ENCODE measurements at regions not wholly inside any gene's neighbourhood (a gene's known extent, or its start where the extent isn't known, plus 50 kb on each side); places are given as distances from the start of the nearest gene placed in this dataset.

DNA sequence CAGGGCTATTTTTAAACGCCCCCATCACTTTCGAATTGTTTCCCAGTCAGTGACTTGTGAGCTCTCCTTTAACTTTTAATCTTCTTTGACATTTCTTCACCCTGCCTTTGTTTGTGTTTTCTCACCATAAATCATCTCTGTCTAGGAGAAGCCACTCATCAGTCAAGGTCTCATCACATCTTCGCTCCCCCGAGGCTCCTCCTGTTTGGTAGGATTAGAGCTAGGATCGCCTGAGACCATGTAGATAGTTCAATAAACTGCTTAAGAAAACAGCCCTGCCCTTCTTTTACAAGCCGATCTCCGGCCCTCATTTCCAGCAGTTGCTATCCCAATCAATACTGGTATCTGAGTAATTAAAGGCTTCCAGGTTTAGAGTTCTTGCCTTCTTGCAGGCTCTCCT, 472.8 kb upstream of the ADARB2 start:
- no peak for TF ChIP-seq SMC3 (IDR thresholded peaks at IDR 0.05; ENCODE audit: low read depth, low read length)
- no peak for TF ChIP-seq POLR2A (IDR thresholded peaks at IDR 0.05; ENCODE audit: low read depth, low read length)
- TF ChIP-seq, protein P1, sequence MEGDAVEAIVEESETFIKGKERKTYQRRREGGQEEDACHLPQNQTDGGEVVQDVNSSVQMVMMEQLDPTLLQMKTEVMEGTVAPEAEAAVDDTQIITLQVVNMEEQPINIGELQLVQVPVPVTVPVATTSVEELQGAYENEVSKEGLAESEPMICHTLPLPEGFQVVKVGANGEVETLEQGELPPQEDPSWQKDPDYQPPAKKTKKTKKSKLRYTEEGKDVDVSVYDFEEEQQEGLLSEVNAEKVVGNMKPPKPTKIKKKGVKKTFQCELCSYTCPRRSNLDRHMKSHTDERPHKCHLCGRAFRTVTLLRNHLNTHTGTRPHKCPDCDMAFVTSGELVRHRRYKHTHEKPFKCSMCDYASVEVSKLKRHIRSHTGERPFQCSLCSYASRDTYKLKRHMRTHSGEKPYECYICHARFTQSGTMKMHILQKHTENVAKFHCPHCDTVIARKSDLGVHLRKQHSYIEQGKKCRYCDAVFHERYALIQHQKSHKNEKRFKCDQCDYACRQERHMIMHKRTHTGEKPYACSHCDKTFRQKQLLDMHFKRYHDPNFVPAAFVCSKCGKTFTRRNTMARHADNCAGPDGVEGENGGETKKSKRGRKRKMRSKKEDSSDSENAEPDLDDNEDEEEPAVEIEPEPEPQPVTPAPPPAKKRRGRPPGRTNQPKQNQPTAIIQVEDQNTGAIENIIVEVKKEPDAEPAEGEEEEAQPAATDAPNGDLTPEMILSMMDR (conservative IDR thresholded peaks at IDR 0.05; ENCODE audit: low read depth, low read length), result no peak
- TF ChIP-seq, protein P2, sequence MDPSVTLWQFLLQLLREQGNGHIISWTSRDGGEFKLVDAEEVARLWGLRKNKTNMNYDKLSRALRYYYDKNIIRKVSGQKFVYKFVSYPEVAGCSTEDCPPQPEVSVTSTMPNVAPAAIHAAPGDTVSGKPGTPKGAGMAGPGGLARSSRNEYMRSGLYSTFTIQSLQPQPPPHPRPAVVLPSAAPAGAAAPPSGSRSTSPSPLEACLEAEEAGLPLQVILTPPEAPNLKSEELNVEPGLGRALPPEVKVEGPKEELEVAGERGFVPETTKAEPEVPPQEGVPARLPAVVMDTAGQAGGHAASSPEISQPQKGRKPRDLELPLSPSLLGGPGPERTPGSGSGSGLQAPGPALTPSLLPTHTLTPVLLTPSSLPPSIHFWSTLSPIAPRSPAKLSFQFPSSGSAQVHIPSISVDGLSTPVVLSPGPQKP (IDR thresholded peaks at IDR 0.05; ENCODE audit: borderline replicate concordance, low read depth, low read length), result no peak
- TF ChIP-seq MAZ (IDR thresholded peaks at IDR 0.05; ENCODE audit: borderline replicate concordance, low read depth, low read length), result no peak
- no peak for TF ChIP-seq RAD21 (IDR thresholded peaks at IDR 0.05; ENCODE audit: low read length)
- TF ChIP-seq CEBPB (IDR thresholded peaks at IDR 0.05; ENCODE audit: low read depth, low read length), result no peak
- TF ChIP-seq, protein P3, sequence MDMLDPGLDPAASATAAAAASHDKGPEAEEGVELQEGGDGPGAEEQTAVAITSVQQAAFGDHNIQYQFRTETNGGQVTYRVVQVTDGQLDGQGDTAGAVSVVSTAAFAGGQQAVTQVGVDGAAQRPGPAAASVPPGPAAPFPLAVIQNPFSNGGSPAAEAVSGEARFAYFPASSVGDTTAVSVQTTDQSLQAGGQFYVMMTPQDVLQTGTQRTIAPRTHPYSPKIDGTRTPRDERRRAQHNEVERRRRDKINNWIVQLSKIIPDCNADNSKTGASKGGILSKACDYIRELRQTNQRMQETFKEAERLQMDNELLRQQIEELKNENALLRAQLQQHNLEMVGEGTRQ (IDR thresholded peaks at IDR 0.05; ENCODE audit: low read depth, low read length), result no peak
- no peak for TF ChIP-seq NFE2L2 (IDR thresholded peaks at IDR 0.05; ENCODE audit: low read depth, low read length)
- no peak for TF ChIP-seq MXI1 (IDR thresholded peaks at IDR 0.05; ENCODE audit: borderline replicate concordance, low read depth, low read length)
- no peak for TF ChIP-seq FOS (IDR thresholded peaks at IDR 0.05; ENCODE audit: low read depth, low read length)
- TF ChIP-seq MAFK (IDR thresholded peaks at IDR 0.05; ENCODE audit: low read depth, low read length), result no peak
